A673 (cell line): ENCODE measurements at regions not wholly inside any gene's neighbourhood (a gene's known extent, or its start where the extent isn't known, plus 50 kb on each side); places are given as distances from the start of the nearest gene placed in this dataset.

Experiments used
- BruUV-seq: library from RNA; stranded (reverse); fragments of 400-500 nt; replicated peaks from 2 replicates; lab custom pipeline; 2021; lab: Mats Ljungman, UMichigan
- CTCF ChIA-PET: fragments of 300-600 bp; sonication (Branson Sonifier 250); formaldehyde crosslinking; loops from one replicate; lab custom pipeline; 2022; ENCODE audit warnings: antibody characterized with exemption; lab: Charles Lee
- POLR2A ChIA-PET: fragments of 300-600 bp; sonication (Branson Sonifier 250); formaldehyde crosslinking; loops from one replicate; lab custom pipeline; 2022; ENCODE audit warnings: antibody characterized with exemption; ENCODE audit not compliant: low non-redundant PET; lab: Charles Lee
- DNase-seq: peaks from one replicate; pipeline ENCODE4 v3.0.0-alpha.2; 2015; ENCODE audit warnings: low spot score
- H3K27ac ChIP-seq: fragments of 200-600 bp; sonication (generic); 2 replicates; pipeline ENCODE4 v1.5.1; 2016; ENCODE audit warnings: mixed run types, low read depth, mild to moderate bottlenecking, mixed read lengths, antibody characterized with exemption, low read length; ENCODE audit not compliant: poor library complexity, severe bottlenecking
- H3K27me3 ChIP-seq: fragments of 200-600 bp; sonication (generic); replicated peaks from 2 replicates; pipeline ENCODE4 v1.6.1; 2017; ENCODE audit warnings: mixed run types, low read depth, mild to moderate bottlenecking, mixed read lengths, antibody characterized with exemption, low read length; ENCODE audit not compliant: insufficient read depth, poor library complexity
- H3K36me3 ChIP-seq: fragments of 200-600 bp; sonication (generic); 2 replicates; pipeline ENCODE4 v1.6.1; 2016; ENCODE audit warnings: mixed run types, mild to moderate bottlenecking, mixed read lengths, antibody characterized with exemption, low read length; ENCODE audit not compliant: insufficient read depth, poor library complexity, severe bottlenecking
- H3K4me1 ChIP-seq: fragments of 200-600 bp; sonication (generic); 2 replicates; pipeline ENCODE4 v1.6.1; 2017; ENCODE audit warnings: mixed run types, mild to moderate bottlenecking, mixed read lengths, antibody characterized with exemption, low read length; ENCODE audit not compliant: insufficient read depth, poor library complexity, severe bottlenecking
- H3K4me3 ChIP-seq: fragments of 200-600 bp; sonication (generic); 2 replicates; pipeline ENCODE4 v1.5.1; 2016; ENCODE audit warnings: low read depth, mixed run types, mild to moderate bottlenecking, mixed read lengths, low read length; ENCODE audit not compliant: poor library complexity, severe bottlenecking
- H3K9me3 ChIP-seq: fragments of 200-600 bp; sonication (generic); 2 replicates; pipeline ENCODE4 v1.6.1; 2016; ENCODE audit warnings: mixed run types, low read depth, mild to moderate bottlenecking, mixed read lengths, antibody characterized with exemption, low read length; ENCODE audit not compliant: poor library complexity, severe bottlenecking
- CTCF ChIP-seq: fragments of 300-800, 200-600 bp; sonication (generic); conservative IDR thresholded peaks from 2 replicates; pipeline ENCODE4 v1.5.1; 2017; ENCODE audit warnings: low read depth, mild to moderate bottlenecking, antibody characterized with exemption, low read length, moderate library complexity, mixed read lengths
- EZH2 ChIP-seq: fragments of 200-600 bp; sonication (generic); IDR thresholded peaks from 2 replicates; pipeline ENCODE4 v1.6.1; 2017; ENCODE audit warnings: borderline replicate concordance, low read depth, mild to moderate bottlenecking, mixed read lengths, antibody characterized with exemption, low read length; ENCODE audit not compliant: poor library complexity, severe bottlenecking
- intact Hi-C: fragments of 100-400 bp; cut with micrococcal nuclease; formaldehyde crosslinking; loops from one replicate; pipeline ENCODE4 v1.10.0; 2022; ENCODE audit not compliant: unreplicated experiment

GRCh38 chr3:104825116-104825515 lies 541.6 kb upstream of the ALCAM start:
- no peaks in the 10 kb centered on the region for H3K4me1 ChIP-seq
- POLR2A ChIA-PET = no interaction called here
- no peak for TF ChIP-seq EZH2
- TF ChIP-seq CTCF = no peak
- no peaks in the 10 kb centered on the region for H3K36me3 ChIP-seq
- peaks cover 13% of the 10 kb centered on the region for H3K9me3 ChIP-seq
- peak; percentile 28 for DNase-seq
- no peak overlapping the region for H3K27ac ChIP-seq
- no peaks in the 10 kb centered on the region for H3K27me3 ChIP-seq
- BruUV-seq = no TSS peak
- no peak overlapping the region for H3K4me3 ChIP-seq
- intact Hi-C loops = no loop called here
- CTCF ChIA-PET = no interaction called here

DNA sequence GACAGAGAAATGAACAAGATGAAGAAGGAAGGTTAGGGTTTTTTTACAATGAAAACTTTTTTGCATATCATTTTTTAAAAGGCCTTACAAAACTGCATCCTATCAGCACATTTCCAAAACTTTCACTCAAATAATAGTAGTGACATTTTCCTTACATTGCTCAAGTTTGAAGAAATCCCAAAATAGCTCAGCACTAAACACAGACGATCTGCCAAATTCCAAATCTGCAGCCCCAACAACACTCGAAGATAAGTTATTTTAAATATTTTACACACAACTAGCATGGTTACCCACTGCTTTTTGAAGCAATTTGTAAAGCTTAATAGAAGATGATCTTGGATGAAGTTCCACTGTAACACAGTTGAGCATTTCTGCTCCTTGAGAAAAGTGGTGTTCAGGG lies 535.6 kb upstream of the ALCAM start:
- Histone ChIP-seq H3K4me1 (no peaks in the 10 kb centered on the region), H3K9me3 (no peaks in the 10 kb centered on the region), H3K27me3 (no peaks in the 10 kb centered on the region), H3K27ac (no peak overlapping the region), H3K36me3 (no peaks in the 10 kb centered on the region), H3K4me3 (no peak overlapping the region)
- no peak for DNase-seq
- no TSS peak for BruUV-seq
- CTCF ChIA-PET = no interaction called here
- POLR2A ChIA-PET = no interaction called here
- intact Hi-C loops = no loop called here
- TF ChIP-seq EZH2 (no peak), CTCF (no peak)

- Histone ChIP-seq H3K27me3 (no peaks in the 10 kb centered on the region), H3K4me1 (no peaks in the 10 kb centered on the region), H3K27ac (no peak overlapping the region), H3K4me3 (no peak overlapping the region), H3K36me3 (no peaks in the 10 kb centered on the region), H3K9me3 (no peaks in the 10 kb centered on the region)
- DNase-seq = no peak
- TF ChIP-seq CTCF (no peak), EZH2 (no peak)
- CTCF ChIA-PET = no interaction called here
- POLR2A ChIA-PET = no interaction called here
- BruUV-seq = no TSS peak
- intact Hi-C loops = no loop called here
Measured at GRCh38 chr3:104832530-104832929, 534.2 kb upstream of the ALCAM start.
